OCI-LY1 (cell line): ENCODE measurements at regions not wholly inside any gene's neighbourhood (a gene's known extent, or its start where the extent isn't known, plus 50 kb on each side); places are given as distances from the start of the nearest gene placed in this dataset.

Experiments used
- H2AFZ ChIP-seq: fragments of 200-600 bp; sonication (generic), shearing (Covaris generic); 2 replicates; pipeline ENCODE4 v1.6.0; 2014; ENCODE audit warnings: antibody characterized with exemption, mild to moderate bottlenecking, low read length
- H3F3A ChIP-seq: fragments of 200-600 bp; sonication (generic), shearing (Covaris generic); 2 replicates; pipeline ENCODE4 v1.6.0; 2014; ENCODE audit warnings: mild to moderate bottlenecking, antibody characterized with exemption, low read length, moderate library complexity; ENCODE audit not compliant: insufficient read depth
- H3K27ac ChIP-seq: fragments of 200-600 bp; sonication (generic); 2 replicates; pipeline ENCODE4 v1.5.1; 2014; ENCODE audit warnings: low read length, mixed run types, mild to moderate bottlenecking, low read depth; ENCODE audit not compliant: poor library complexity, severe bottlenecking
- H3K27me3 ChIP-seq: fragments of 200-600 bp; sonication (generic); 2 replicates; pipeline ENCODE4 v1.6.0; 2014; ENCODE audit warnings: antibody characterized with exemption, mild to moderate bottlenecking, low read length, moderate library complexity; ENCODE audit not compliant: insufficient read depth
- H3K36me3 ChIP-seq: fragments of 200-600 bp; sonication (generic); 2 replicates; pipeline ENCODE4 v1.6.1; 2014; ENCODE audit warnings: mild to moderate bottlenecking, antibody characterized with exemption, low read length, moderate library complexity, mixed read lengths; ENCODE audit not compliant: insufficient read depth
- H3K4me1 ChIP-seq: fragments of 200-600 bp; sonication (generic); 2 replicates; pipeline ENCODE4 v1.5.1; 2014; ENCODE audit warnings: mild to moderate bottlenecking, low read length, moderate library complexity; ENCODE audit not compliant: insufficient read depth, severe bottlenecking
- H3K4me2 ChIP-seq: fragments of 200-600 bp; sonication (generic), shearing (Covaris generic); 2 replicates; pipeline ENCODE4 v1.6.1; 2014; ENCODE audit warnings: low read length
- H3K4me3 ChIP-seq: fragments of 200-600 bp; sonication (generic); 2 replicates; pipeline ENCODE4 v1.5.1; 2014; ENCODE audit warnings: low read length, low read depth, mild to moderate bottlenecking, mixed read lengths; ENCODE audit not compliant: poor library complexity, severe bottlenecking
- H3K79me2 ChIP-seq: fragments of 200-600 bp; shearing (Covaris generic); 2 replicates; pipeline ENCODE4 v1.6.1; 2016; ENCODE audit warnings: mixed run types, low read length, mixed read lengths; ENCODE audit not compliant: insufficient read depth
- H3K9ac ChIP-seq: fragments of 200-600 bp; sonication (generic), shearing (Covaris generic); 2 replicates; pipeline ENCODE4 v1.6.1; 2014; ENCODE audit warnings: mild to moderate bottlenecking, low read length, mixed read lengths
- H3K9me2 ChIP-seq: fragments of 200-600 bp; sonication (generic), shearing (Covaris generic); 2 replicates; pipeline ENCODE4 v1.6.1; 2014; ENCODE audit warnings: low read depth, mild to moderate bottlenecking, low read length, mixed read lengths
- H3K9me3 ChIP-seq: fragments of 200-600 bp; shearing (Covaris generic); 2 replicates; pipeline ENCODE4 v1.6.1; 2014; ENCODE audit warnings: low read length, mixed read lengths
- H4K20me1 ChIP-seq: fragments of 200-600 bp; sonication (generic), shearing (Covaris generic); 2 replicates; pipeline ENCODE4 v1.6.0; 2016; ENCODE audit warnings: mild to moderate bottlenecking, low read length; ENCODE audit not compliant: insufficient read depth
- EZH2 ChIP-seq: fragments of 200-600 bp; sonication (generic), shearing (Covaris generic); IDR thresholded peaks from 2 replicates; pipeline ENCODE4 v1.8.0; 2017; ENCODE audit warnings: borderline replicate concordance, mixed run types, mild to moderate bottlenecking, antibody characterized with exemption, low read length, moderate library complexity, mixed read lengths
- TF ChIP-seq, protein P1 (sequence below): fragments of 200-600 bp; sonication (generic), shearing (Covaris generic); IDR thresholded peaks from 2 replicates; pipeline ENCODE4 v1.5.1; 2017; ENCODE audit warnings: mild to moderate bottlenecking, antibody characterized with exemption, low read length, moderate library complexity, mixed read lengths

DNA sequence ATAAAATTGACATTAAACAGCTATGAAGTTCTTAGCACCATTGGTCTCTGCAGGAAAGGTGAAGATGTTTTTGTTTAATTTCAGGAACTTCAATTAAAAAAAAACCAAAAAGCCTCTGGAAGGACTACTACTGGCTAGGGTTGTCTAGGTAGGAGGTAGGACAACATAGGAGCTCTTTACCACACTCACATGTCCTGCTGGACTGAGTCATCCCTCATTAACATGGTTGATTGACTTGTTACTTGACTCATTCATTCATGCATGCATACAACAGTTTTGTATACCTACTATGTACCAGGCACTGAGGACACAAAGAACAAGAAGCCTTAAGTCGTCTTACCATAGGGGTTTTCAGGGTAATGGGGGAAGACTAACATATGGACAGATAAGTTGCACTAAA, 216.9 kb upstream of the ARHGAP20 start:
- no peak overlapping the region for H2AFZ ChIP-seq
- H3K36me3 ChIP-seq = no peaks in the 10 kb centered on the region
- H3K4me2 ChIP-seq = no peak overlapping the region
- H3K27me3 ChIP-seq = no peaks in the 10 kb centered on the region
- no peak overlapping the region for H3K27ac ChIP-seq
- peaks cover 3% of the 10 kb centered on the region; the same call in 1 of the 2 replicates for H3K9me3 ChIP-seq
- no peak overlapping the region for H3K9ac ChIP-seq
- no peak for TF ChIP-seq EZH2
- TF ChIP-seq, protein P1, sequence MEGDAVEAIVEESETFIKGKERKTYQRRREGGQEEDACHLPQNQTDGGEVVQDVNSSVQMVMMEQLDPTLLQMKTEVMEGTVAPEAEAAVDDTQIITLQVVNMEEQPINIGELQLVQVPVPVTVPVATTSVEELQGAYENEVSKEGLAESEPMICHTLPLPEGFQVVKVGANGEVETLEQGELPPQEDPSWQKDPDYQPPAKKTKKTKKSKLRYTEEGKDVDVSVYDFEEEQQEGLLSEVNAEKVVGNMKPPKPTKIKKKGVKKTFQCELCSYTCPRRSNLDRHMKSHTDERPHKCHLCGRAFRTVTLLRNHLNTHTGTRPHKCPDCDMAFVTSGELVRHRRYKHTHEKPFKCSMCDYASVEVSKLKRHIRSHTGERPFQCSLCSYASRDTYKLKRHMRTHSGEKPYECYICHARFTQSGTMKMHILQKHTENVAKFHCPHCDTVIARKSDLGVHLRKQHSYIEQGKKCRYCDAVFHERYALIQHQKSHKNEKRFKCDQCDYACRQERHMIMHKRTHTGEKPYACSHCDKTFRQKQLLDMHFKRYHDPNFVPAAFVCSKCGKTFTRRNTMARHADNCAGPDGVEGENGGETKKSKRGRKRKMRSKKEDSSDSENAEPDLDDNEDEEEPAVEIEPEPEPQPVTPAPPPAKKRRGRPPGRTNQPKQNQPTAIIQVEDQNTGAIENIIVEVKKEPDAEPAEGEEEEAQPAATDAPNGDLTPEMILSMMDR = no peak
- no peaks in the 10 kb centered on the region for H3K9me2 ChIP-seq
- H3K4me1 ChIP-seq = no peaks in the 10 kb centered on the region
- H3K79me2 ChIP-seq = no peaks in the 10 kb centered on the region
- no peaks in the 10 kb centered on the region for H4K20me1 ChIP-seq
- no peak overlapping the region for H3K4me3 ChIP-seq
- H3F3A ChIP-seq = no peaks in the 10 kb centered on the region

DNA sequence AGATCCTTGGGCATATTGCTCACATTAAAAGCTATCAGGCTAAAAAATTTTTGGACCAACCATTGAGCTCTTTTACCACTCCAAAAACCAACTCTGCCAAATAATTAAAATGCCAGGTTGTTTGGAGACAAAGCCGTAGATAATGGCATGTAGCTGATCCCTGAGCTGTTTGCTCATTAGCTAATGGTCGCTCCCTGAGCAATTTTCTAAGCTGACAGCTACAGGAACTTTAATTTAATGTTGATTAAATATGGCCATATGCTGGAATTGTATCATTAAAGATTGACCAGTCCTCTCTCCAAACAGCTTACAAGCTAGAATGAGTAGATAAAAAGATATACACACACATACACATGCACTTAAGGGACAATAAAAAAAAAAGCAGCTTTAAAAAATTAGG, 216.2 kb upstream of the ARHGAP20 start:
- Histone ChIP-seq H3K4me1 (no peaks in the 10 kb centered on the region), H3K9me2 (no peaks in the 10 kb centered on the region), H2AFZ (no peak overlapping the region), H3K9me3 (peaks cover 3% of the 10 kb centered on the region; the same call in 1 of the 2 replicates), H3K27me3 (no peaks in the 10 kb centered on the region), H3F3A (no peaks in the 10 kb centered on the region), H3K4me2 (no peak overlapping the region), H4K20me1 (no peaks in the 10 kb centered on the region), H3K27ac (no peak overlapping the region), H3K4me3 (no peak overlapping the region), H3K36me3 (no peaks in the 10 kb centered on the region), H3K9ac (no peak overlapping the region), H3K79me2 (no peaks in the 10 kb centered on the region)
- TF ChIP-seq, protein P1 = no peak

DNA sequence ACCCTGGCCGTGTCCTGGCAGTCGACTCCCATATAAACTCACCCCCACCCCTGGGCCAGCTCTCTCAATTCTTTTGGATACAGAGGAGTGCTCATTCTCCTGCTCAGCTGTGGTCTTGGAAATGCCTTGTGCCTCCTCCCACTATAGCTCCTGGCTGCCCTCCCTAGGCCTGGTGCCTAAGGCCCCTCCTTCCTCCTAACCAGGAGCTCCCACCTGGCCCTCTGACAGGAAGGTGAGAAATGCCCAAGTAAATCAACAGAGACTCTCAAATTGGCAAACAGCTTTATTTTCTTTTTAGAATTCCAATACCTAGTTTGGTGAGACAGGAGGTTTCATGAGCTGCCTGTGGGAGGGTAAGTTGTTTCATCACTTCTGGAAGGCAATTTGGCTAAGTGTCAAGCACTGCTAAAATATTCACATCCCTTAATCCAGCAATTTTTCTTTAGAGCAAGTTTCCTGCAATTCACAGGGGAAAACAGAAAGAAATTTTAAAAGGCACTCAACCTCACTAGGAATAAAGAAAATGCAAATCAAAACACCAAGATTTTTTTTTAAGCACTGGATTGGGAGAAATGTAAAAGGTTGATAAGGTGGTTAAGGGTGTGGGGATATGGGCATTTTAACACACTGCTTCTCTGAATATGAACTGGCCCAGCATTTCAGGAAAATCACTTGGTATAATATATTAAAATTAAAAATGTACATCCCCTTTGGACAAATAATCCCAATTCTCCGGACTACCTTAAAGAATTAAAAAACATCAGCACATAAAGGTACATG, 209.7 kb upstream of the ARHGAP20 start:
- TF ChIP-seq, protein P1 = no peak
- TF ChIP-seq EZH2 = no peak
- Histone ChIP-seq H3K79me2 (no peaks in the 10 kb centered on the region), H3K27ac (no peak overlapping the region), H3F3A (no peaks in the 10 kb centered on the region), H3K9me3 (no peaks in the 10 kb centered on the region; the same call in 1 of the 2 replicates), H3K27me3 (no peaks in the 10 kb centered on the region), H3K9ac (no peak overlapping the region), H3K9me2 (no peaks in the 10 kb centered on the region), H2AFZ (no peak overlapping the region), H4K20me1 (no peaks in the 10 kb centered on the region), H3K36me3 (no peaks in the 10 kb centered on the region), H3K4me2 (no peak overlapping the region), H3K4me3 (no peak overlapping the region), H3K4me1 (no peaks in the 10 kb centered on the region)
